Esophagus squamous epithelium (tissue), 4 donors: ENCODE measurements at regions not wholly inside any gene's neighbourhood (a gene's known extent, or its start where the extent isn't known, plus 50 kb on each side); places are given as distances from the start of the nearest gene placed in this dataset.

Experiments
- CTCF ChIP-seq, 6 experiments: fragments of 450-650 bp in 4 of 6; fragments of 200-600 bp in 2 of 6; sonication (generic) in 2 of 6; IDR thresholded peaks; one replicate each; pipeline ENCODE4 v1.5.1; 2016 to 2019; ENCODE audit warnings: antibody characterized with exemption in 6 of 6, mild to moderate bottlenecking in 4 of 6, moderate library complexity in 4 of 6
- POLR2A ChIP-seq, 4 donors: fragments of 450-650 bp; IDR thresholded peaks; one replicate each; pipeline ENCODE4 v1.6.1; 2017; ENCODE audit warnings: antibody characterized with exemption in 4 of 4, mild to moderate bottlenecking in 4 of 4, moderate library complexity in 3 of 4

DNA sequence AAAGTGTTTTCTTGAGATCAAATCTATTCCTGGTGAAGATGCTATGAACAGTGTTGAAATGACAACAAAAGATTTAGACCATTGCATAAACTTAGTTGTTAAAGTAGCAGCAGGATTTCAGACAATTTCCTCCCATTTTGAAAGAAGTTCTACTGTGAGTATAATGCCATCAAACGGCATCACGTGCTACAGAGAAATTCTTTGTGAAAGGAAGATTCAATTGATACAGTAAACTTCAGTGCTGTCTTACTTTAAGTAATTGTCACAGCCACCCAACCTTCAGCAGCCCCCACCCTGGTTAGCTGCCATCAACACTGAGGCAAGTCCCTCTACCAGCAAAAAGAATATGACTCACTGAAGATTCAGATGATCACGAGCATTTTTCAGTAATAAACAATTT is 115.2 kb downstream of the TES start:
- TF ChIP-seq CTCF (IDR thresholded peaks at IDR 0.05): no peak
- no peak for TF ChIP-seq POLR2A (IDR thresholded peaks at IDR 0.05)
